ENCODE measurements at regions not wholly inside any gene's neighbourhood (a gene's known extent, or its start where the extent isn't known, plus 50 kb on each side); places are given as distances from the start of the nearest gene placed in this dataset.

- DNase-seq = no peak
Observed at GRCh38 chrX:39974270-39974669, 123.5 kb downstream of the BCOR start.

- no peak for DNase-seq
Observed at GRCh38 chrX:39975101-39975925, 122.4 kb downstream of the BCOR start.

DNA sequence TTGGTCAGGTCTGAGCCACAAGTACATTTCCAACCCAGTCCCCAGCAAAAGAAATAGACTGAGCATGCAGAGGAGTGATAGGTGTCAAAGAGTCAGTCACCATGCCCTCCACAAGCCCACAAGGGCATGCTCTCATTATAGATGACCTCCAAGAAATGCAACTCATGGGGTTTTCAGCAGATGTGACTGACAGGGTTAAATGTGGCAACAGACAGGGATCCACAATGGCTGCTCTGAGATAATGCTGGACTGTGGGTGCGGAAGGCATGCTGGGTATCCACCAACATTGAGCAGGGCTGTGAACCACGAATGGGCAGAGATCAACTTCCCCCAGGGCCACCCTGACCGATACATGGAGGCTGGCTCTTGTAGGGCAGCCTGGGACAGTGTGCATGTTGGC lies 115.8 kb downstream of the BCOR start:
- no peak for DNase-seq

DNA sequence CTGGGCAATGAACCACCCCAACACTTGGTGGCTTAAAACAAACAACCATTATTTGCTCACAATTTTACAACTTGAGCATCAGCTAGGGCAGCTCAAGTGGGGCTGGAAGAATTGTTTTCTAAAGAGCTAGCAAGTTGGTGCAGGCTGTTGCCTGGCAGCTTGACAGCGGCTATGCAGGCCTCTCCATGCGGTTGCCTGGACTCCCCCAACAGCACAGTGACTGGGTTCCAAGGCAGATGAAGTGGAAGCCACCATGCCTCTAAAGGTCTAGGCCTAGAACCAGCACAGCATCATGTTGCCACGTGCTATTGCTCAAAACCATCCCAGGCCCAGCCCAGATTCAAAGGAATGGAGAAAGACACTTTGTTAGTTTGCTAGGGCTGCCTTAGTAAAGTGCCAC lies 114.8 kb downstream of the BCOR start:
- peak; percentile 17 for DNase-seq

- peak; percentile 31 for DNase-seq
Observed at GRCh38 chrX:39983715-39984114, 114.0 kb downstream of the BCOR start.

GRCh38 chrX:39984191-39984956 lies 113.4 kb downstream of the BCOR start:
- peak; percentile 38 for DNase-seq

DNA sequence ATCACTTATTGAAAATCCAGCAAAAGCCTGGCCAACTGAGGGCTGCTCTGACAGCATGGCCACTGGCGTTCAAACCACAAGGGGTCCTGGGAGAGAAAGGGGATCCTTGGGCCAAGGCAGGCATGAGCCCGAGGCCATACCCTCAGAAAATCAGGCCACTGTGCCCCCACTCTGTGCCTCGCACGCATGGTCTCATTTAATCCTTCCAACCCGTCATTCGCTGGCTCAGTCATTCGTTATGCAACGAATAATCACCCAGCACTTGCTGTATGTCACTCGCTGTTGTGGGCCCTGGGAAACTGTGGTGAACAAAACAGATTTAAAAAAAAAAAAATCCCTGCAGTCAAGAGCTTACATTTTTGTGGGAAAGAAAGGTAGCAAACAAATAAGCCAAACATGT lies 112.7 kb downstream of the BCOR start:
- no peak for DNase-seq

DNA sequence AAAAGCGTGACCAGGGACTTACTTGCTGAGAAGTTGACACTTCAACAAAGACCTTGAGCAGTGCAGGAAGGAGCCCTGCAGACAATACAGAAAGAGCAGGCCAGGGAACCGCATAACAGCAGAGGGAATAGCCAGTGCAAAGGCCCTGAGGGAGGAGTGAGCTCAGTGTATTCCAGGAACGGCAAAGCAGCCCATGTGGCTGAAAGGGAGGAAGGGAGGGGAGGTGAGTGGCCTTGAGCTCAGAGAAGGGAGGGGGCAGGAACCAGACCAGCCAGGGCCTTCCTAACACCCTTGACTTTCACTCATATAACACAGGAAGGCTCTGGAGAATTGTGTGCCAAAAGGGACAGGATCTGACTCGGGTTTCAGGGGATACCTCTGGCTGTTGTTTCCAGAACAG lies 112.2 kb downstream of the BCOR start:
- no peak for DNase-seq

DNA sequence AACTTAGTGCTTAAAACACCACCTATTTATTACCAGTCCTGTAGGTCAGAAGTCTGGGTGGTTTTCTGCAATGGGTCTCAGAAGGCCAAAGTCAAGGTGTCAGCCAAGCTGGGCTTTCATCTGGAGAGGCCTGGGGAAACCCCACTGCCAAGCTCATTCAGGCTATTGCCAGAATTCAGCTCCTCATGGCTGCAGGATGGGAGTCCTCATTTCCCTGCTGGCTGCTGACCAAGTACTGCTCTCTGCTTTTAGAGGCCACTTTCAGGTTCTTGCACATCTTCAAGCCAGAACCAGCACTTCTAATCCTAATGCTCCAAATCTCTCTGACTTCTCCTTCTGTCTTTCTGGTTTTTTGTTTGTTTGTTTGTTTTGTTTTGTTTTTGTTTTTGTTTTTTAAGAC lies 109.3 kb downstream of the BCOR start:
- no peak for DNase-seq

DNA sequence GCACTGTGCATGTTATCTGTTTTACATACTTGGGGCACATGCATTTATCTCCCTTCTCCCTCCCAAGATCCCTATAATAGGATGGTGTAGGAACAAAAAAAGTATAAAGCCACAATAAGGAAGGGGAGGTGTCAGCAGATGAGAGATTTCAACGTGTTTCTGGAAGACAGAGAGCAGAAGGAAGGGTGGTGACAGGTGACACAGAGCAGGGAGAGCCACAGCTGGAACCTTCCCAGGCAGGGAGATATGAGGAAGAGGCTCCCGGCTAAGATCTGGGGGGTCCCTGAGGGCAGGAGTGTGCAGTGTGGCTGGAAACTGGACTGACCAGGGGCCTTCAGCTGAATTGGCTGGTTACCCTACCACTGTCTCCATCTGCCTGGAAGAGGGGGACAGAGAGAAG lies 107.4 kb downstream of the BCOR start:
- no peak for DNase-seq

- no peak for DNase-seq
Observed at GRCh38 chrX:39992300-39992699, 105.5 kb downstream of the BCOR start.

- DNase-seq = no peak
Observed at GRCh38 chrX:39995457-39995856, 102.3 kb downstream of the BCOR start.

GRCh38 chrX:39996536-39996935 lies 101.2 kb downstream of the BCOR start:
- no peak for DNase-seq

DNA sequence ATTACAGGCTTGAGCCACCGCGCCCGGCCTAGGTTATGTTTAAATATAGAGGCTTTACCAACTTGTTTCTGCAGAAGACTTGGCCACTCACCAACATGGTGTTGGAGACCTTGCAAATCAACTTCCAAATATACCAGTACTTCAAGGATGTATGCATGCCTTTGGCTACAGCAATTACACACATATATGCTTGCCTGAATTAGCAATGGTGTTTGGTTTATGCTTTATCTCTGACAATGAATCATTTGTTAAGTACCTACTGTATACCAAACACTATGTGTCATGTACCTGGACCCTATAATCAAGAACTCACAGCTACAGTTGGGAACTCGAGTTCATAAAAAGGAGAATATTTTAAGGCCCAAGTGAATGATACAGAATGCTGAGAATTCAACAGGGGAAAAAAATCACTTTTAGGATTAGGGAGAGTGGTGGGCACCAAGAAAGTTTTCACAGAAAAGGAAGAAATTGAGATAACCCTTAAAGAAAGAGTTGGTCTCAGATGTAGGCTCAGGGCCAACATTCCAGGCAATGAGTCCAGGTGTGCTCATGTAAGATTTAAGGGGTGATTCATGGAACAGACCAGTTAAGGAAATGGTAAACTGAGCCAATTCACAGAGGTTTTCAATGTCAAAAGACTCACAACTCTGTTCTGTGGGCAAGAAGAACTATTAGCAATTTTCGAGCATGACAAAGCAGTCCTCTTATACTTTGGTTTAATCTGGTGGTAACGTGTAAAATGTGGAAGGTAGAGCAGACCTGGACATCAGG lies 98.9 kb downstream of the BCOR start:
- no peak for DNase-seq

All from NCI-H446 treated with DMSO at 0.1 percent for 48 hours (cell line).